H9 (cell line): ENCODE measurements at regions not wholly inside any gene's neighbourhood (a gene's known extent, or its start where the extent isn't known, plus 50 kb on each side); places are given as distances from the start of the nearest gene placed in this dataset.

Source experiments
- DNase-seq: peaks from one replicate; pipeline ENCODE4 v3.0.0-alpha.2; 2017
- H2AFZ ChIP-seq: one replicate; pipeline ENCODE4 v1.6.1; 2013; ENCODE audit warnings: mild to moderate bottlenecking, low read length, control low read depth, moderate library complexity
- H2AK5ac ChIP-seq: 2 replicates; pipeline ENCODE4 v1.6.1; 2013; ENCODE audit warnings: low read length, control low read depth, mixed read lengths; ENCODE audit not compliant: insufficient read length
- H2BK120ac ChIP-seq: one replicate; pipeline ENCODE4 v1.6.1; 2013; ENCODE audit warnings: low read depth, mild to moderate bottlenecking, low read length, control low read depth, inconsistent platforms; ENCODE audit not compliant: poor library complexity, severe bottlenecking
- H2BK12ac ChIP-seq: 2 replicates; pipeline ENCODE4 v1.6.1; 2013; ENCODE audit warnings: low read length, control low read depth, mixed read lengths, low read depth; ENCODE audit not compliant: insufficient read length
- H2BK15ac ChIP-seq: 2 replicates; pipeline ENCODE4 v1.6.1; 2013; ENCODE audit warnings: low read depth, low read length, control low read depth
- H2BK20ac ChIP-seq: one replicate; pipeline ENCODE4 v1.6.1; 2013; ENCODE audit warnings: low read depth, mild to moderate bottlenecking, low read length, control low read depth, inconsistent platforms; ENCODE audit not compliant: poor library complexity, severe bottlenecking
- H2BK5ac ChIP-seq: 2 replicates; pipeline ENCODE4 v1.6.1; 2013; ENCODE audit warnings: low read length, control low read depth, mixed read lengths; ENCODE audit not compliant: insufficient read length
- H3K14ac ChIP-seq: 2 replicates; pipeline ENCODE4 v1.6.1; 2013; ENCODE audit warnings: low read length, control low read depth; ENCODE audit not compliant: insufficient read depth
- H3K18ac ChIP-seq: 2 replicates; pipeline ENCODE4 v1.6.1; 2013; ENCODE audit warnings: low read depth, mild to moderate bottlenecking, mixed read lengths, low read length, control low read depth; ENCODE audit not compliant: insufficient read length
- H3K23ac ChIP-seq: 2 replicates; pipeline ENCODE4 v1.6.1; 2013; ENCODE audit warnings: low read length, control low read depth, mixed read lengths, low read depth; ENCODE audit not compliant: insufficient read length
- H3K23me2 ChIP-seq: 2 replicates; pipeline ENCODE4 v1.6.1; 2013; ENCODE audit warnings: low read depth, mild to moderate bottlenecking, mixed read lengths, low read length, control low read depth; ENCODE audit not compliant: insufficient read length, poor library complexity, severe bottlenecking
- H3K27ac ChIP-seq: 2 replicates; pipeline ENCODE4 v1.5.1; 2013; ENCODE audit warnings: low read length, control low read depth, mixed read lengths, low read depth; ENCODE audit not compliant: insufficient read length
- H3K27me3 ChIP-seq: 2 replicates; pipeline ENCODE4 v1.6.1; 2013; ENCODE audit warnings: low read length, control low read depth, inconsistent platforms; ENCODE audit not compliant: insufficient read depth
- H3K4ac ChIP-seq: 2 replicates; pipeline ENCODE4 v1.6.1; 2013; ENCODE audit warnings: low read depth, mild to moderate bottlenecking, control low read depth, inconsistent platforms, low read length, moderate library complexity
- H3K4me1 ChIP-seq: 2 replicates; pipeline ENCODE4 v1.6.1; 2013; ENCODE audit warnings: low read length, control low read depth, inconsistent platforms; ENCODE audit not compliant: insufficient read depth
- H3K4me2 ChIP-seq: 2 replicates; pipeline ENCODE4 v1.6.1; 2013; ENCODE audit warnings: low read length, control low read depth, mixed read lengths; ENCODE audit not compliant: insufficient read length, insufficient read depth
- H3K56ac ChIP-seq: 2 replicates; pipeline ENCODE4 v1.6.1; 2013; ENCODE audit warnings: low read depth, mild to moderate bottlenecking, mixed read lengths, low read length, control low read depth; ENCODE audit not compliant: insufficient read length
- H3K79me1 ChIP-seq: 2 replicates; pipeline ENCODE4 v1.6.1; 2013; ENCODE audit warnings: low read depth, mild to moderate bottlenecking, moderate library complexity, low read length, control low read depth, inconsistent platforms; ENCODE audit not compliant: insufficient read depth, poor library complexity, severe bottlenecking
- H3K79me2 ChIP-seq: 2 replicates; pipeline ENCODE4 v1.6.1; 2013; ENCODE audit warnings: low read length, control low read depth, inconsistent platforms; ENCODE audit not compliant: insufficient read depth
- H3K9ac ChIP-seq: 2 replicates; pipeline ENCODE4 v1.6.1; 2013; ENCODE audit warnings: low read length, control low read depth, mixed read lengths; ENCODE audit not compliant: insufficient read length; ENCODE audit errors: extremely low read depth
- H3K9me3 ChIP-seq: one replicate; pipeline ENCODE4 v1.6.1; 2013; ENCODE audit warnings: low read depth, low read length, inconsistent platforms; ENCODE audit not compliant: control insufficient read depth
- H3T11ph ChIP-seq: one replicate; pipeline ENCODE4 v1.6.1; 2013; ENCODE audit warnings: mild to moderate bottlenecking, low read length, control low read depth, inconsistent platforms
- H4K20me1 ChIP-seq: one replicate; pipeline ENCODE4 v1.6.1; 2013; ENCODE audit not compliant: control insufficient read depth, insufficient read length, insufficient read depth
- H4K5ac ChIP-seq: 2 replicates; pipeline ENCODE4 v1.6.1; 2013; ENCODE audit warnings: low read depth, mild to moderate bottlenecking, mixed read lengths, low read length, control low read depth; ENCODE audit not compliant: insufficient read length
- H4K8ac ChIP-seq: replicated peaks from 2 replicates; pipeline ENCODE4 v1.6.1; 2013; ENCODE audit warnings: low read length, control low read depth, mixed read lengths, low read depth; ENCODE audit not compliant: insufficient read length
- H4K91ac ChIP-seq: 2 replicates; pipeline ENCODE4 v1.6.1; 2013; ENCODE audit warnings: low read depth, mild to moderate bottlenecking, moderate library complexity, mixed read lengths, low read length, control low read depth; ENCODE audit not compliant: insufficient read length
- H3K27ac Mint-ChIP-seq, 3 experiments: 2 replicates in 2 of 3; 3 replicates in 1 of 3; pipeline ENCODE4 v1.8.0; 2020 to 2021; ENCODE audit warnings: mixed read lengths in 3 of 3, mild to moderate bottlenecking in 1 of 3, moderate library complexity in 1 of 3
- H3K27me3 Mint-ChIP-seq: 2 replicates; pipeline ENCODE4 v1.8.0; 2021; ENCODE audit warnings: low read depth, mild to moderate bottlenecking, moderate library complexity, mixed read lengths
- H3K36me3 Mint-ChIP-seq, 3 experiments: 2 replicates in 2 of 3; 3 replicates in 1 of 3; pipeline ENCODE4 v1.8.0; 2020 to 2021; ENCODE audit warnings: low read depth in 3 of 3, mixed read lengths in 3 of 3; ENCODE audit not compliant: insufficient read depth in 1 of 3
- H3K4me1 Mint-ChIP-seq, 2 experiments: 2 replicates each; pipeline ENCODE4 v1.8.0; 2020; ENCODE audit warnings: mixed read lengths in 2 of 2
- H3K4me3 Mint-ChIP-seq, 2 experiments: 2 replicates in 1 of 2; 3 replicates in 1 of 2; pipeline ENCODE4 v1.8.0; 2020 to 2021; ENCODE audit warnings: mild to moderate bottlenecking in 2 of 2, mixed read lengths in 2 of 2, moderate library complexity in 1 of 2
- H3K9me3 Mint-ChIP-seq, 2 experiments: 2 replicates in 1 of 2; 3 replicates in 1 of 2; pipeline ENCODE4 v1.8.0; 2020; ENCODE audit warnings: mild to moderate bottlenecking in 2 of 2, mixed read lengths in 2 of 2, moderate library complexity in 1 of 2
- WGBS: extraction: QIAGEN DNeasy Blood & Tissue Kit; methylation state at CpG from one replicate; pipeline ENCODE4 v1.1.7; 2013; ENCODE audit warnings: missing lambda C conversion rate, low lambda C conversion rate, mixed read lengths; ENCODE audit not compliant: insufficient read length; ENCODE audit errors: extremely low coverage; 5-methylcytosine and 5-hydroxymethylcytosine counted together
- TF ChIP-seq, protein P1 (sequence below): fragments of 200-600 bp; sonication (generic); conservative IDR thresholded peaks from 3 replicates; pipeline ENCODE4 v1.8.0; 2021; ENCODE audit warnings: antibody characterized with exemption, mild to moderate bottlenecking

DNA sequence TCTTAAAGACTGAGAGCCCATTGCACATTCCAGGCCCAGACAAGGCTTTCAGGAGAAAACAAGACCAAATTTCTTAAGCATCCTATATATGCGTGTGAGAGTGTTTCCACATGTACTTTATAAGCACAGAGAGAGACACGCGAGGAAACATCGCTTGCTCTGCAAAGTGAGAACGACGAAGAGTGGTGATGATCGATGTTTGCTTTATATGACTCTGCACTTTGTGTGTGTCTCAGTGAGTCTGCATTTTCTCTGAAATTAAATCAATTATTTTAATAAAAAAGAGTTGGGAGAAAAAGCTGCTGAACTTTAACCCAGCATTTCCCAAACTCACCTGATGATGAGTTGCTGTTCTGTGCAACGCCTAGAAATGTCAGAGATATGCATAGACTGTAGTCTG, 61.7 kb upstream of the ZMIZ1 start:
- Histone ChIP-seq H3K18ac (no peak overlapping the region), H3K27ac (no peak overlapping the region), H3K14ac (no peak overlapping the region), H3K79me2 (no peaks in the 10 kb centered on the region), H2AK5ac (no peak overlapping the region), H3K56ac (no peak overlapping the region), H3T11ph (no peak overlapping the region), H4K8ac (no peak overlapping the region), H4K20me1 (peaks cover 3% of the 10 kb centered on the region), H2BK12ac (no peak overlapping the region), H3K79me1 (no peaks in the 10 kb centered on the region), H3K9me3 (no peaks in the 10 kb centered on the region), H3K23ac (no peak overlapping the region), H3K4me2 (no peak overlapping the region), H3K9ac (no peak overlapping the region), H2BK15ac (no peak overlapping the region), H3K4ac (no peak overlapping the region), H2BK120ac (no peak overlapping the region), H2BK20ac (no peak overlapping the region), H3K27me3 (no peaks in the 10 kb centered on the region), H3K4me1 (no peaks in the 10 kb centered on the region), H2BK5ac (no peak overlapping the region), H2AFZ (no peak overlapping the region), H3K23me2 (no peaks in the 10 kb centered on the region), H4K5ac (no peak overlapping the region), H4K91ac (no peak overlapping the region)
- H3K4me1 Mint-ChIP-seq: peaks cover 8 to 20% of the 10 kb centered on the region in 2 experiments
- H3K27me3 Mint-ChIP-seq: peaks cover 16% of the 10 kb centered on the region
- H3K27ac Mint-ChIP-seq: no peak overlapping the region
- no peaks in the 10 kb centered on the region for H3K9me3 Mint-ChIP-seq
- TF ChIP-seq, protein P1, sequence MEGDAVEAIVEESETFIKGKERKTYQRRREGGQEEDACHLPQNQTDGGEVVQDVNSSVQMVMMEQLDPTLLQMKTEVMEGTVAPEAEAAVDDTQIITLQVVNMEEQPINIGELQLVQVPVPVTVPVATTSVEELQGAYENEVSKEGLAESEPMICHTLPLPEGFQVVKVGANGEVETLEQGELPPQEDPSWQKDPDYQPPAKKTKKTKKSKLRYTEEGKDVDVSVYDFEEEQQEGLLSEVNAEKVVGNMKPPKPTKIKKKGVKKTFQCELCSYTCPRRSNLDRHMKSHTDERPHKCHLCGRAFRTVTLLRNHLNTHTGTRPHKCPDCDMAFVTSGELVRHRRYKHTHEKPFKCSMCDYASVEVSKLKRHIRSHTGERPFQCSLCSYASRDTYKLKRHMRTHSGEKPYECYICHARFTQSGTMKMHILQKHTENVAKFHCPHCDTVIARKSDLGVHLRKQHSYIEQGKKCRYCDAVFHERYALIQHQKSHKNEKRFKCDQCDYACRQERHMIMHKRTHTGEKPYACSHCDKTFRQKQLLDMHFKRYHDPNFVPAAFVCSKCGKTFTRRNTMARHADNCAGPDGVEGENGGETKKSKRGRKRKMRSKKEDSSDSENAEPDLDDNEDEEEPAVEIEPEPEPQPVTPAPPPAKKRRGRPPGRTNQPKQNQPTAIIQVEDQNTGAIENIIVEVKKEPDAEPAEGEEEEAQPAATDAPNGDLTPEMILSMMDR: no peak
- WGBS: no CpG with 5 or more reads among the region's 8 CpGs
- no peak overlapping the region for H3K4me3 Mint-ChIP-seq
- no peaks in the 10 kb centered on the region for H3K36me3 Mint-ChIP-seq
- no peak for DNase-seq
